Endothelial cell of umbilical vein (primary cell): ENCODE measurements at regions not wholly inside any gene's neighbourhood (a gene's known extent, or its start where the extent isn't known, plus 50 kb on each side); places are given as distances from the start of the nearest gene placed in this dataset.

ENCODE experiments used
- BruUV-seq: library from RNA; stranded (reverse); fragments of 400-500 nt; replicated peaks from 2 replicates; lab custom pipeline; 2021; lab: Mats Ljungman, UMichigan
- CTCF ChIA-PET: fragments of 300-600, 350-600 bp; sonication (Branson Sonifier 250); formaldehyde crosslinking; loops from one replicate; lab custom pipeline; 2021; ENCODE audit warnings: antibody characterized with exemption, inconsistent platforms; lab: Charles Lee
- POLR2A ChIA-PET: fragments of 300-600, 350-600 bp; sonication (Branson Sonifier 250); formaldehyde crosslinking; loops from one replicate; lab custom pipeline; 2021; ENCODE audit warnings: antibody characterized with exemption, inconsistent platforms; lab: Charles Lee
- DNase-seq: peaks from one replicate; pipeline ENCODE4 v3.0.0-alpha.2; 2011; ENCODE audit warnings: low read depth, low spot score
- FAIRE-seq: peaks from 2 replicates; lab custom pipeline; 2011; peaks lifted over from hg19 to GRCh38; lab: Jason Lieb, UNC
- H2AFZ ChIP-seq: 2 replicates; pipeline ENCODE4 v1.6.0; 2012; ENCODE audit warnings: low read depth, low read length, control low read depth, inconsistent platforms
- H3K27ac ChIP-seq: 2 replicates; pipeline ENCODE4 v1.5.1; 2011; ENCODE audit warnings: low read depth, mild to moderate bottlenecking, control low read depth, low read length, moderate library complexity; ENCODE audit not compliant: insufficient read depth
- H3K27me3 ChIP-seq, 2 experiments: 2 replicates each; pipeline versions ENCODE4 v1.6.0 to v1.6.1; 2011; ENCODE audit warnings: low read length in 2 of 2, mixed read lengths in 1 of 2; ENCODE audit not compliant: control insufficient read depth in 2 of 2, insufficient read depth in 2 of 2
- H3K36me3 ChIP-seq, 2 experiments: 2 replicates in 1 of 2; 3 replicates in 1 of 2; pipeline ENCODE4 v1.5.1; 2011; ENCODE audit warnings: low read length in 2 of 2, mild to moderate bottlenecking in 1 of 2, moderate library complexity in 1 of 2; ENCODE audit not compliant: control insufficient read depth in 2 of 2, insufficient read depth in 2 of 2; ENCODE audit errors: extremely low read depth in 1 of 2
- H3K4me1 ChIP-seq: 3 replicates; pipeline ENCODE4 v1.5.1; 2011; ENCODE audit warnings: mild to moderate bottlenecking, low read length; ENCODE audit not compliant: control insufficient read depth, insufficient read depth; ENCODE audit errors: extremely low read depth
- H3K4me2 ChIP-seq: 2 replicates; pipeline ENCODE4 v1.6.1; 2011; ENCODE audit warnings: low read length, control low read depth, mixed read lengths; ENCODE audit not compliant: insufficient read depth
- H3K4me3 ChIP-seq, 3 experiments: fragments of 200-600 bp in 1 of 3; sonication (generic), shearing (Covaris generic) in 1 of 3; replicated peaks in 1 of 3; 2 replicates each; pipeline ENCODE4 v1.5.1; 2011 to 2016; ENCODE audit warnings: control low read depth in 3 of 3, low read length in 3 of 3, mild to moderate bottlenecking in 2 of 3, inconsistent platforms in 1 of 3, low read depth in 1 of 3, moderate library complexity in 1 of 3; ENCODE audit not compliant: insufficient read depth in 1 of 3
- H3K79me2 ChIP-seq: 2 replicates; pipeline ENCODE4 v1.6.0; 2012; ENCODE audit warnings: low read length, inconsistent platforms; ENCODE audit not compliant: control insufficient read depth, insufficient read depth
- H3K9ac ChIP-seq: replicated peaks from 2 replicates; pipeline ENCODE3; 2011; ENCODE audit warnings: low read length, control low read depth; ENCODE audit not compliant: insufficient read depth; ENCODE audit errors: extremely low read depth
- H3K9me1 ChIP-seq: replicated peaks from 3 replicates; pipeline ENCODE4 v1.6.0; 2011; ENCODE audit warnings: mild to moderate bottlenecking, low read length; ENCODE audit not compliant: control insufficient read depth, insufficient read depth; ENCODE audit errors: extremely low read depth
- H3K9me3 ChIP-seq: replicated peaks from 2 replicates; pipeline ENCODE4 v1.5.1; 2012; ENCODE audit warnings: low read length, inconsistent platforms; ENCODE audit not compliant: control insufficient read depth, insufficient read depth
- H4K20me1 ChIP-seq: replicated peaks from 2 replicates; pipeline ENCODE3; 2011; ENCODE audit warnings: mild to moderate bottlenecking, low read length; ENCODE audit not compliant: control insufficient read depth, insufficient read depth; ENCODE audit errors: extremely low read depth
- EZH2 ChIP-seq: IDR thresholded peaks from 2 replicates; pipeline ENCODE4 v1.6.1; 2012; ENCODE audit warnings: borderline replicate concordance, low read depth, mild to moderate bottlenecking, moderate library complexity, low read length, inconsistent platforms; ENCODE audit not compliant: severe bottlenecking
- FOS ChIP-seq: IDR thresholded peaks from 2 replicates; pipeline ENCODE4 v1.6.1; 2011; ENCODE audit warnings: mild to moderate bottlenecking, low read length, moderate library complexity, borderline replicate concordance; ENCODE audit not compliant: insufficient read depth
- GATA2 ChIP-seq: IDR thresholded peaks from 2 replicates; pipeline ENCODE4 v1.7.0; 2011; ENCODE audit warnings: low read depth, mild to moderate bottlenecking, moderate library complexity, mixed read lengths, low read length; ENCODE audit not compliant: insufficient read length, insufficient read depth
- JUN ChIP-seq: IDR thresholded peaks from 2 replicates; pipeline ENCODE4 v1.6.1; 2011; ENCODE audit warnings: borderline replicate concordance, low read depth; ENCODE audit not compliant: insufficient read length, insufficient read depth
- MYC ChIP-seq: IDR thresholded peaks from one replicate; pipeline ENCODE4 v1.6.1; 2011; ENCODE audit warnings: mild to moderate bottlenecking, low read depth, low read length
- POLR2A ChIP-seq: IDR thresholded peaks from 2 replicates; pipeline ENCODE4 v1.6.1; 2012; ENCODE audit warnings: low read depth, mild to moderate bottlenecking, control low read depth, low read length
- POLR2AphosphoS5 ChIP-seq: IDR thresholded peaks from 2 replicates; pipeline ENCODE4 v1.6.1; 2012; ENCODE audit warnings: low read depth, mild to moderate bottlenecking, control low read depth, low read length, moderate library complexity; ENCODE audit not compliant: insufficient read depth
- dilution Hi-C: fragments of 300-500 bp; cut with MboI; formaldehyde crosslinking; loops from one replicate; pipeline ENCODE4 v1.15.0; 2019; ENCODE audit warnings: low sequenced_read_pairs; ENCODE audit not compliant: extremely low pct_ligation_motif_present
- intact Hi-C: fragments of 100-400 bp; cut with micrococcal nuclease; formaldehyde crosslinking; loops from one replicate; pipeline ENCODE4 v1.10.0; 2022
- TF ChIP-seq, protein P1 (sequence below), 2 donors: IDR thresholded peaks; 1 replicate in 1 of 2; 2 replicates in 1 of 2; pipeline ENCODE4 v1.5.1; 2011; ENCODE audit warnings: low read length in 2 of 2, mild to moderate bottlenecking in 2 of 2, moderate library complexity in 2 of 2, control low read depth in 1 of 2, inconsistent platforms in 1 of 2, low read depth in 1 of 2; ENCODE audit not compliant: insufficient read depth in 1 of 2; ENCODE audit errors: extremely low read depth in 1 of 2
- TF ChIP-seq, protein P2 (sequence below): IDR thresholded peaks from 2 replicates; pipeline ENCODE4 v1.6.1; 2011; ENCODE audit not compliant: insufficient read depth, insufficient read length

DNA sequence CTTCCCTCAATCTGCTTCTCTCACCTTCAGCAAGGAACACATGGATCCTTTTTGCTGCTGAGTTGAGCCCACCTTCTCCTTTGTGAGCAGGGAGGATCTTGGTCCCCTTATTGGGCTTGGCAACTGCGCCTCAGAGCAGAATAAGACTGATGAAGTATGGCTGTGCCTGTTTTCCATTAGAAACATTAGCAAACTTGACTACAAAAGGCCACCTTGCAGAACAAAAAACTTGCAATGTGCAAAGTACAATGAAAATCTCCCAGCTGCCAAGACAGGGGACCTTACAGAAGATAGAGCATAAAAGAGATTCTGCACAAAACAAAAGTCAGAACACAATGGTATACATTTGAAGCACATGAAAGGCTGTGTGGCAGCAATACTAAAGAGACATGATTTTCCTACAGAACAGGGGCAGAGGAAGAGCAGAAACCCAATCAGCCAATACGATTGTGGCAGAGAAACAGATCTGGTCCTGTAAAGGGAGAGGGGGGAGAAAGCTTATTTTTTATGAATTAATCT is 173.5 kb upstream of the SNX19 start:
- H3K9me3 ChIP-seq = no peaks in the 10 kb centered on the region
- POLR2A ChIA-PET = no interaction called here
- no peak overlapping the region for H3K4me2 ChIP-seq
- FAIRE-seq (no peak), DNase-seq (no peak)
- no peaks in the 10 kb centered on the region for H3K27me3 ChIP-seq
- no peaks in the 10 kb centered on the region for H3K9me1 ChIP-seq
- no TSS peak for BruUV-seq
- H3K27ac ChIP-seq = no peak overlapping the region
- no peaks in the 10 kb centered on the region for H3K79me2 ChIP-seq
- H3K4me1 ChIP-seq = no peaks in the 10 kb centered on the region
- H3K36me3 ChIP-seq = no peaks in the 10 kb centered on the region
- H2AFZ ChIP-seq = no peak overlapping the region
- CTCF ChIA-PET = no interaction called here
- dilution Hi-C loops = no loop called here
- intact Hi-C loops = no loop called here
- no peak overlapping the region for H3K4me3 ChIP-seq
- H4K20me1 ChIP-seq = no peaks in the 10 kb centered on the region
- H3K9ac ChIP-seq = no peak overlapping the region
- TF ChIP-seq GATA2 (no peak), FOS (no peak), MYC (no peak), EZH2 (no peak), POLR2A (no peak), POLR2AphosphoS5 (no peak), JUN (no peak)
- TF ChIP-seq, protein P1, sequence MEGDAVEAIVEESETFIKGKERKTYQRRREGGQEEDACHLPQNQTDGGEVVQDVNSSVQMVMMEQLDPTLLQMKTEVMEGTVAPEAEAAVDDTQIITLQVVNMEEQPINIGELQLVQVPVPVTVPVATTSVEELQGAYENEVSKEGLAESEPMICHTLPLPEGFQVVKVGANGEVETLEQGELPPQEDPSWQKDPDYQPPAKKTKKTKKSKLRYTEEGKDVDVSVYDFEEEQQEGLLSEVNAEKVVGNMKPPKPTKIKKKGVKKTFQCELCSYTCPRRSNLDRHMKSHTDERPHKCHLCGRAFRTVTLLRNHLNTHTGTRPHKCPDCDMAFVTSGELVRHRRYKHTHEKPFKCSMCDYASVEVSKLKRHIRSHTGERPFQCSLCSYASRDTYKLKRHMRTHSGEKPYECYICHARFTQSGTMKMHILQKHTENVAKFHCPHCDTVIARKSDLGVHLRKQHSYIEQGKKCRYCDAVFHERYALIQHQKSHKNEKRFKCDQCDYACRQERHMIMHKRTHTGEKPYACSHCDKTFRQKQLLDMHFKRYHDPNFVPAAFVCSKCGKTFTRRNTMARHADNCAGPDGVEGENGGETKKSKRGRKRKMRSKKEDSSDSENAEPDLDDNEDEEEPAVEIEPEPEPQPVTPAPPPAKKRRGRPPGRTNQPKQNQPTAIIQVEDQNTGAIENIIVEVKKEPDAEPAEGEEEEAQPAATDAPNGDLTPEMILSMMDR (IDR thresholded peaks at IDR 0.05; ENCODE audit: extremely low read depth in 1 of 2, insufficient read depth in 1 of 2, low read depth in 1 of 2, low read length in 2 of 2) = no peak
- TF ChIP-seq, protein P2, sequence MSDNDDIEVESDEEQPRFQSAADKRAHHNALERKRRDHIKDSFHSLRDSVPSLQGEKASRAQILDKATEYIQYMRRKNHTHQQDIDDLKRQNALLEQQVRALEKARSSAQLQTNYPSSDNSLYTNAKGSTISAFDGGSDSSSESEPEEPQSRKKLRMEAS = no peak
